ENCODE measurements at regions not wholly inside any gene's neighbourhood (a gene's known extent, or its start where the extent isn't known, plus 50 kb on each side); places are given as distances from the start of the nearest gene placed in this dataset.

DNA sequence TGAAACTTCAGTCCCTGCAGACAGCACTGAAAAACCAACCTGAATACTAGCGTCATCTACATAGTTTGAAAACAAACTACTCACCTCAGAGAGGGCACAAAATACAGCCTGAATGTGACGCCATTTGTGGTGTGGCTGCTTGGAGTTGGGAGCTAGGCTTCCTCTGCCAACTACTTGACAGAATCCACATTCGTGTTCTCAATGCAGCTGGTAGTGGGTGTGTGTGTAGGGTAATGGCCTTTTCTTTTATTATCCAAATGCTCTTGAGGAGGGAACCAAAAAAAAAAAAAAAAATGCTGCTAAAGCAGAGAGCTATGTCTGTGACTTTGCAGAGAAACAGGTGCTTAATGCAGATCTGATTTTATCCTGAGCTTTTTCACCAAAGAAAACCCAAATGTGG, 207.8 kb downstream of the OTOR start:
- TF ChIP-seq, protein P1, sequence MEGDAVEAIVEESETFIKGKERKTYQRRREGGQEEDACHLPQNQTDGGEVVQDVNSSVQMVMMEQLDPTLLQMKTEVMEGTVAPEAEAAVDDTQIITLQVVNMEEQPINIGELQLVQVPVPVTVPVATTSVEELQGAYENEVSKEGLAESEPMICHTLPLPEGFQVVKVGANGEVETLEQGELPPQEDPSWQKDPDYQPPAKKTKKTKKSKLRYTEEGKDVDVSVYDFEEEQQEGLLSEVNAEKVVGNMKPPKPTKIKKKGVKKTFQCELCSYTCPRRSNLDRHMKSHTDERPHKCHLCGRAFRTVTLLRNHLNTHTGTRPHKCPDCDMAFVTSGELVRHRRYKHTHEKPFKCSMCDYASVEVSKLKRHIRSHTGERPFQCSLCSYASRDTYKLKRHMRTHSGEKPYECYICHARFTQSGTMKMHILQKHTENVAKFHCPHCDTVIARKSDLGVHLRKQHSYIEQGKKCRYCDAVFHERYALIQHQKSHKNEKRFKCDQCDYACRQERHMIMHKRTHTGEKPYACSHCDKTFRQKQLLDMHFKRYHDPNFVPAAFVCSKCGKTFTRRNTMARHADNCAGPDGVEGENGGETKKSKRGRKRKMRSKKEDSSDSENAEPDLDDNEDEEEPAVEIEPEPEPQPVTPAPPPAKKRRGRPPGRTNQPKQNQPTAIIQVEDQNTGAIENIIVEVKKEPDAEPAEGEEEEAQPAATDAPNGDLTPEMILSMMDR (IDR thresholded peaks at IDR 0.05; ENCODE audit: extremely low read depth, low read depth, low read length) = no peak
- no peaks in the 10 kb centered on the region for H3K27me3 ChIP-seq (ENCODE audit: insufficient read depth, low read length)
- H3K4me3 ChIP-seq (ENCODE audit: insufficient read depth, low read length) = no peak overlapping the region
- no peaks in the 10 kb centered on the region for H3K36me3 ChIP-seq (ENCODE audit: insufficient read depth, low read length)
- no peaks in the 10 kb centered on the region for H3K9me3 ChIP-seq (ENCODE audit: low read depth, low read length)
- H3K27ac ChIP-seq (ENCODE audit: low read depth, low read length) = no peak overlapping the region
- no peaks in the 10 kb centered on the region for H4K20me1 ChIP-seq (ENCODE audit: insufficient read depth, low read length)
- DNase-seq (ENCODE audit: insufficient read length, low spot score, missing footprints) = no peak
- no peaks in the 10 kb centered on the region for H3K79me2 ChIP-seq (ENCODE audit: insufficient read depth, low read length)
- H2AFZ ChIP-seq (ENCODE audit: low read length) = no peak overlapping the region
- H3K4me1 ChIP-seq (ENCODE audit: insufficient read depth, low read length) = no peaks in the 10 kb centered on the region
- H3K4me2 ChIP-seq (ENCODE audit: insufficient read depth, low read length) = no peak overlapping the region

DNA sequence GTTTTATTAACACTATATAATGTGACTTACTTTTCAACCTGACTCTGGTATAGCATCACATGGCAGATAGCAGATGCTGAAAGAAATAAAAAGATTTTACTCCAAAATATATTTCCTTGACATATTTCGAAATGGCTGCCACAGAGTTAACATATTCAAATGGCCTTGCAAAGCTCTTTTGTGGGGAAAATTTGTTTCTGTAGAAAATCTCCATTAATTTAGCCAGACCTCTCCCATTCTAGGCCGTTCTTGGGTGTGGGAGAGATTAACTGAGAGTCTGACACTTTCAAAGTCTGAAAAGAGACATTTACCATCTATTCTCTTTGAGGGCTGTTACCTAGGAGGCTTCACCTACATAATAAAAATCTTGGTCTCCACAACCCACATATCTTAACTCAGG, 217.2 kb downstream of the OTOR start:
- DNase-seq (ENCODE audit: insufficient read length, low spot score, missing footprints) = no peak
- H3K9me3 ChIP-seq (ENCODE audit: low read depth, low read length) = no peaks in the 10 kb centered on the region
- TF ChIP-seq, protein P1 (IDR thresholded peaks at IDR 0.05; ENCODE audit: extremely low read depth, low read depth, low read length) = no peak

DNA sequence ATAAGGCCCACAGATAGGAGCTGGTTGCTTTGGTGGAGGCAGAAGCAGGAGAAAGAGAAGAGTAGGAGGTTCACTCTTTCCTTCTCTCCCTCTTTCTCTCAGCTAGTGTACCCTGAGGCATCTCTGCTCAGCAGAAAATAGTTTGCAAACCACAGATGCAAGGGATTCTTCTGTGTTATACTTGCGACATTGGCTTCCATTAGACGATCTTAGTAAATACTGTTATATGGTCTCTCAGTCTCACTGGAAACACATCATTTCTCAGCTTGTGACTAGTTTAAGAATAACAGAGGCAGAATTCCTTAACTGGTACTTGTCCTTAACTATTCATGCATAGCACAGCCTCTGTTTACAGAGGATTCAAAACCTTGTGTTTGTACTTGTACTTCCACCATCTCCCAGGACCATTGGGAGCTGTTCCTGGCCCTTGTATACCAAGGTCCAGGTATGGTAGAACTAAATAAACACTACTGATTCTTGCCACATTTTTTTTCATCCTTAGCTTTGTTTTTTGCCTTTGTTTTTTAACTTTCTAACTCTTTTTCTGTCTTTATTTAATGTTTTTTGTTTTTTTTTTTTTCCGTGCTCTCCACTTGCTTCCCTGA, 218.2 kb downstream of the OTOR start:
- Histone ChIP-seq H3K27me3 (ENCODE audit: insufficient read depth, low read length) (no peaks in the 10 kb centered on the region), H3K4me2 (ENCODE audit: insufficient read depth, low read length) (no peak overlapping the region), H3K36me3 (ENCODE audit: insufficient read depth, low read length) (no peaks in the 10 kb centered on the region), H3K27ac (ENCODE audit: low read depth, low read length) (no peak overlapping the region), H3K79me2 (ENCODE audit: insufficient read depth, low read length) (no peaks in the 10 kb centered on the region), H3K4me1 (ENCODE audit: insufficient read depth, low read length) (no peaks in the 10 kb centered on the region), H3K4me3 (ENCODE audit: insufficient read depth, low read length) (no peak overlapping the region), H3K9me3 (ENCODE audit: low read depth, low read length) (no peaks in the 10 kb centered on the region), H4K20me1 (ENCODE audit: insufficient read depth, low read length) (no peaks in the 10 kb centered on the region), H2AFZ (ENCODE audit: low read length) (no peak overlapping the region)
- TF ChIP-seq, protein P1 (IDR thresholded peaks at IDR 0.05; ENCODE audit: extremely low read depth, low read depth, low read length) = no peak
- DNase-seq (ENCODE audit: insufficient read length, low spot score, missing footprints) = no peak

More for the DNA sequence above, 217.2 kb downstream of the OTOR start:
- Histone ChIP-seq H3K4me3 (ENCODE audit: insufficient read depth, low read length) (no peak overlapping the region), H3K27ac (ENCODE audit: low read depth, low read length) (no peak overlapping the region), H3K36me3 (ENCODE audit: insufficient read depth, low read length) (no peaks in the 10 kb centered on the region), H3K27me3 (ENCODE audit: insufficient read depth, low read length) (no peaks in the 10 kb centered on the region), H2AFZ (ENCODE audit: low read length) (no peak overlapping the region), H3K4me2 (ENCODE audit: insufficient read depth, low read length) (no peak overlapping the region), H3K4me1 (ENCODE audit: insufficient read depth, low read length) (no peaks in the 10 kb centered on the region), H4K20me1 (ENCODE audit: insufficient read depth, low read length) (no peaks in the 10 kb centered on the region), H3K79me2 (ENCODE audit: insufficient read depth, low read length) (no peaks in the 10 kb centered on the region)

DNA sequence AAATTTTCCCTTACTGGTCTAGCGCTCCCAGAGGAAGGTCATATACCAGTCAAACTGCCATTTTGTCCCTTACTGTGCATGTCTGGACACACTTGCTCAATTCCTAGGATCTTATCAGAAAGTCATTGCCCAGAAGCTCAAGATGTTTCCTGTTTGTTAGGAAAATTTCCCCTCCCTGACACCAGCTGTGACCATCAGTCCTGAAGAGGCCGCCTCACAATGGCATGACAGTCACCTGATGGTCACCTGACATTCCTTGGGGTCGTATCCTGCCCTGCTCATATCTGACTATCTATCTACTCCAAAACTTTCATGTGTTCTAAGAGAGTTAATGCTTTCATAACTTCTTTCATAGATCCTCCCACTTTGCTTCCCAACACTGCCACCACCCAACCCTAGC, 219.9 kb downstream of the OTOR start:
- no peak for DNase-seq (ENCODE audit: insufficient read length, low spot score, missing footprints)
- Histone ChIP-seq H2AFZ (ENCODE audit: low read length) (no peak overlapping the region), H3K36me3 (ENCODE audit: insufficient read depth, low read length) (no peaks in the 10 kb centered on the region)

More for the DNA sequence above, 219.9 kb downstream of the OTOR start:
- H3K4me3 ChIP-seq (ENCODE audit: insufficient read depth, low read length) = no peak overlapping the region
- H3K9me3 ChIP-seq (ENCODE audit: low read depth, low read length) = no peaks in the 10 kb centered on the region
- no peaks in the 10 kb centered on the region for H3K79me2 ChIP-seq (ENCODE audit: insufficient read depth, low read length)
- no peaks in the 10 kb centered on the region for H3K27me3 ChIP-seq (ENCODE audit: insufficient read depth, low read length)
- H3K4me1 ChIP-seq (ENCODE audit: insufficient read depth, low read length) = no peaks in the 10 kb centered on the region
- no peaks in the 10 kb centered on the region for H4K20me1 ChIP-seq (ENCODE audit: insufficient read depth, low read length)
- no peak overlapping the region for H3K27ac ChIP-seq (ENCODE audit: low read depth, low read length)
- TF ChIP-seq, protein P1 (IDR thresholded peaks at IDR 0.05; ENCODE audit: extremely low read depth, low read depth, low read length) = no peak
- no peak overlapping the region for H3K4me2 ChIP-seq (ENCODE audit: insufficient read depth, low read length)
